DND-41 (cell line): ENCODE measurements at regions not wholly inside any gene's neighbourhood (a gene's known extent, or its start where the extent isn't known, plus 50 kb on each side); places are given as distances from the start of the nearest gene placed in this dataset.

Experiments
- CTCF ChIP-seq: IDR thresholded peaks from 2 replicates; pipeline ENCODE4 v1.5.1; 2012; ENCODE audit warnings: borderline replicate concordance, low read length, moderate library complexity, mild to moderate bottlenecking; ENCODE audit not compliant: poor library complexity, severe bottlenecking; ENCODE audit errors: extremely low read depth
- EZH2 ChIP-seq: IDR thresholded peaks from 3 replicates; pipeline ENCODE4 v1.6.1; 2012; ENCODE audit warnings: borderline replicate concordance, low read depth, mild to moderate bottlenecking, moderate library complexity, low read length, inconsistent platforms; ENCODE audit not compliant: severe bottlenecking

- TF ChIP-seq EZH2 (no peak), CTCF (no peak)
Measured at GRCh38 chr5:147017621-147018020, 139.1 kb upstream of the PPP2R2B start.
